GM23248 (cell line): ENCODE measurements at regions not wholly inside any gene's neighbourhood (a gene's known extent, or its start where the extent isn't known, plus 50 kb on each side); places are given as distances from the start of the nearest gene placed in this dataset.

Source experiments
- EZH2 ChIP-seq: fragments of 200-600 bp; sonication (generic); IDR thresholded peaks from 2 replicates; pipeline ENCODE4 v1.6.1; 2018; ENCODE audit warnings: antibody characterized with exemption, mild to moderate bottlenecking; ENCODE audit not compliant: insufficient read depth, poor library complexity, severe bottlenecking
- EZH2phosphoT487 ChIP-seq: fragments of 200-600 bp; sonication (generic); IDR thresholded peaks from 2 replicates; pipeline ENCODE4 v1.6.1; 2018; ENCODE audit warnings: antibody characterized with exemption, moderate library complexity, mild to moderate bottlenecking, low read depth; ENCODE audit not compliant: insufficient read depth

DNA sequence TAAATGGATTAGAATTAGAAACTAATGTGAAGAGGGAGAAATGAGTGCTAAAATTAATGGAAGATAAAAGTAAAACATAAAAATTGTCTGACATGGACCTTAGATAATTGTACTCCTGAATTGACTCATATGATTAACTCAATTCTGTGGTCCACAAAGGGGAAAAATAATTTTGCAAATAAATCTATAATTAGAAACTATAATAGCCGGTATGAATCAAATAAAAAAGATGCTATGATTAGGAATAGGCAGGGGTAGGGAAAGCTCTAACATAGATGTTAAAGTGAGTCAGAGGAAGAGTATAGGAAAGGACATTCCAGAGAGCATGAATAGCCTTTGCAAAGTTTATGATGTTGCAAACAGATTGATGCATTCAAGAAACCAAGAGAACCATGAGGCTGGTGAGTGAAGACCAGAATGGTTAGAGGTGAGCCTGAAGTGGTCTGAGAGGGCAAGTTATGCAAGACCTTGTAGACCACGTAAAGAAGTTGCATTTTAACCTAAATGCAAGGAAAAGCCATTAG lies 262.1 kb upstream of the CA10 start:
- TF ChIP-seq EZH2 (no peak), EZH2phosphoT487 (no peak)
